ENCODE measurements at regions not wholly inside any gene's neighbourhood (a gene's known extent, or its start where the extent isn't known, plus 50 kb on each side); places are given as distances from the start of the nearest gene placed in this dataset.
A peak's percentile ranks its signal among the peaks of the same experiment; 100 is the strongest.

DNA sequence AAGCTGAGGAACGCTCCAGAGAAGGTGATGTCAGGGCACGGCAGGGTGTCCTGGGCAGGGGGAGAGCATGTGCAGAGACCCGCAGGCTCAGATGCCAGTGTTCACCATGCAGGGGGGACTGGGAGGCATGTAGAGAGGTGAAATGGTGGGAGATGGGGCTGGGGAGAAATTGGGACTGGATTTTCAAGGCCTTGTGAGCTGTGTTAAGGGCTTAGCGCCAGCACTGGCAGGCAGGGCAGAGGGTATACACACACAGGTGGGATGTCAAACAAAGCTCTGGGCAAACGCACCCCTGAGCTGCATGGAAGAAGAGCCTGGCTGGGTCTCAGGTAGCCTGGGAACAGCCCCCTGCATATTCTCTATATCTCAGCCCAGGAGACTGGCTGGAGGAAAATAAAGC lies 282.7 kb downstream of the SHQ1 start:
- no peak for DNase-seq (ENCODE audit: low spot score)

DNA sequence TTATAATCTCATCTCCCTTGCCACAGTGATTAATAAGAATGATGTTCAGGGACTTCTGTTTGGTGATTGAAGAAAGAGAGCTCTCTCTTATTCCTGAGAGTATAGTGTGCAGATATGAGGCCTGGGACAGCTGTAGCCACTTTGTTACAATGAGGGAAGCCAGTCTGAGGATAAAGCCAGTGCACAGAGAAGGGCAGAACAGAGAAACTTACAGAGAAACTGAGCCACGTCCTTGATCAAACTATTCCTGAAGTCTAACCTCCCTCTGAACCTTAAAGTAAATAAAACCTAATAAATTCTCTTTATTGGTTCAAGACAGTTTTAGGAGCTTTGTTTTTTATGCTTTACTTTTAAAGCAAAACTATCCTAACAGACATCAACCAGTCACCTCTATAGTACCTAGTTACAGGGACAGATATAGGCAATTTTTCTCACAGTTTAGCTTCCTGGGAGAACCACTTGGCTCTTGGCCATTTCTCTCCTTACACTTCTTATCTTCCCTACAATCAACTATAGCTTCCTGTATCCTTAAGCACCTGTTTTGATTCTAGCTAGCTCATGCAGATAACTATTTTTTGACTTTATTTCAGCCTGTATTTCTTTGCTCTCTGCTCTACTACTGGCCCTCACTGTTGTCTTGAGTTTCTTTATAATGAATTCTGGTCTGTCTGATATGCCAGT lies 284.4 kb downstream of the SHQ1 start:
- no peak for DNase-seq (ENCODE audit: low spot score)

DNA sequence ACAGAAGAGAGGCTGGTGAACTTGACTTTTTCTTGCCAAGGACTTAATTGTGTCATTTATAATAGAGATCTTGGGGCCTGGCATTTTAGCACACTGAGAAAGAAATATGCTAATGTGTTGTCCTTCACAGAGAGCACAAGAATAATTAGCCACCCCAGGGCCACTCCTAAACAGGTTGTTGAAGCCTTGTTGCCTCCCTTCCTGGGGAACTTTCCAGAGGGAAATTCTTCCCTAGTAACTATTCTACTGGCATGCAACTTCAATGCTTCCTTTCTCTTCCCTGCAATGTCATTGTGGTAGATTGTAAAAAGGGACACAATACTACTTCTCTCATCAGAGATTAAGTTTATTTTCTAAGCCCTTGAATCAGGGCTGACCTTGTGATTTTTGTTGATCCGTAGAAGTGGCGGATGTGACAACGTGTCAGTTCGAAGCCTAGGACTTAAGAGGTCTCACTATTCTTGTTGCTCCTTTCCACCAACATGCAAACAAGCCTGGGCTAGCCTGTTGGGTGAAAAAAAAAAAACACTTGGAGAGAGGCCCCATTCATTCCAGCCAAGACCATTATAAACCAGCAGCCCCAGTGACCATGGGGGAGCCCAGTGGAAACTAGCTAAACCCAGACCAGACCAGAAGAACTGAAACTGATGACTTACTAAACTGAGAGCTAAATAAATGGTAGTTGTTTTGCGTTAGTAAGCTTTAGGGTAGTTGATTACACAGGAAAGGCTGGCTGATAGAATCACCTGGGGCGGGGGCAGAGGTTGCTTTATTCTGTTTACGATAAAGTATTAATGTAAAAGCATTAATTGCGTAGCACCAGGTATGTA lies 287.2 kb downstream of the SHQ1 start:
- DNase-seq (ENCODE audit: low spot score) = peak; percentile 7

DNA sequence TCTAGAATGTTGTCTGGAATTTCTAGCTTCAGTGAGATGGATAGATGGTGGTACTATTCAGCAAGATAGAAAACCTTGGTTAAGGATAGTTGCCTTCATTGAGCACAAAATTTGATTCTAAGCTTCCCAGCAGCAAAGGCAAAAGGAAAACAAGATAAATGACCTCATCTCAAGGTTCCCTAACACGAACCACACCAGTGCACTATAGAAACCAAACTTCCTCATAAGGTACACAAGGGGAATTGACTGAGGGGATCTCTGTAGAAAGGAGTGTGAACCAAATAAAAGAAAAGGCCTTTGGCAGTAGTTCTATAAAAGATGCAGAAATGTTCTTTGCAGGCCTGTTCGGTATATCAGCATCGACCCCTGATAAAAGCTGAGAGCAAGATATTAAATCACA lies 288.9 kb downstream of the SHQ1 start:
- no peak for DNase-seq (ENCODE audit: low spot score)

DNA sequence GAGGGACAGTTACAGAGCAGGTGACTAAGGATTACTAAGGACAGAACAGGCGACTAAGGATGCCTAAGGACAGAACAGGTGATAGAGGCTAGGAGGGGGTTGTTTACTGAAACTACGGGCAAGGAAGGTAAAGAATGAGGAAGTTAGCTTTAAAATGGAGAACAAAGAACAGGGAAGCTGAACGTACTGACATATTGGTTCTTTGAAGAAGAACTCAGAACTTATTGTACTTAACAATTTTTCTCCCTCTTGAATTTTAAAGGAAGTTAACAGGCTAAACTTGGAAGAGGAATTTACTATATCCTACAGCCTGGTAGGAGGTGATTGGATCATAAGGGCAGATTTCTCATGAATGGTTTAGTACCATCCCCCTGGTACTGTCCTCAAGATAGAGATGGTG lies 290.2 kb downstream of the SHQ1 start:
- DNase-seq (ENCODE audit: low spot score) = no peak

DNA sequence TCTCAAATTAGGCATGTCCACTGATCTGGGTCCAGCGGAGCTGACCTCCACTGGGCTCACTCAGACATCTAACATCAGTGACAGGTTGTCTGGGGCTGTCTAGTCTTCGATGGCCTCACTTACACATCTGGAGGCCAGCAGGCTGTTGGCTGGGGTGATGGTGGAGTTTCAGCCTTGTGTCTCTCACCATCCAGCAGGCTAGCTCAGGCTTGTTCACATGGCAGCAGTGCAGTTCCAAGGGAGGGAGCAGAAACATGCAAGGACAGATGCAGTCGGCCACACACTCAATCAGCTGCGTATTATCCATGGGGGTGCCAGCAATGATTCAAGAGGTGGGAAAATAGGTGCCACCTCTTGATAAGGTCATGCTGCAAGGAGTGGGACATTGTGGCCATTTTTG lies 292.5 kb downstream of the SHQ1 start:
- DNase-seq (ENCODE audit: low spot score) = no peak

DNA sequence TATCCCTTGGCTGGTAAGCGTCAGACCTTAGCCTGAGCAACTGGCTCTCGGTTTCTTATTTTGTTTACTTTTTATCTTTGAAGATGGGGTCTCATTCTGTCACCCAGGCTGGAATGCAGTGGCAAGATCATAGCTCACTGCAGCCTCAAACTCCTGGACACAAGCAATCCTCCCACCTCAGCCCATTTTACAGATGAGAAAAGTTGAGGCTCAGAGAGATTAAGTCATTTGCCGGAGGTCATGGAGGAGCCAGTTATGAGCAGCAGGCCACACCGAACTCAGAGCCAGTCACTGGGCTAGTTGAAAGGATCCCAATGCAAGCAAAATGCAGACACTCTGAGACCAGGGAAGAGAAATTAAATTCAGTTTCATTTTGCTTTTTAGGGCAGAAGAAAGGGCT lies 293.6 kb downstream of the SHQ1 start:
- DNase-seq (ENCODE audit: low spot score) = no peak

DNA sequence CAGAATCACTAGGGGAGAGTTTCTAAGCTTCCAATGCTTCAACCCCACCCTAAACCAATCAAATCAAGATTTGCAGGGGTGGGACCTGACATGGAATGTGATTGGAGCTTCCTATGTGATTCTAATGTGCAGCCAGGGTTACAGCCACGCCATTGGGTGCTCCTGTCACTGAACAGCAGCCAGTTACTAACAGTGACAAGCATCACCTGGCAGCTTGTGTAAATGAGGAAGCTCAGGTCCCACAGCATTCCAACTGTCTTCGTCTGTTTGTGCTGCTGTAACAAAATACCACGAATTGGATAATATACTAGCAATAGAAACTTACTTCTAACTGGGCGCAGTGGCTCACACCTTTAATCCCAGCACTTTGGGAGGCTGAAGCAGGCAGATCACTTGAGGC lies 294.9 kb downstream of the SHQ1 start:
- no peak for DNase-seq (ENCODE audit: low spot score)

DNA sequence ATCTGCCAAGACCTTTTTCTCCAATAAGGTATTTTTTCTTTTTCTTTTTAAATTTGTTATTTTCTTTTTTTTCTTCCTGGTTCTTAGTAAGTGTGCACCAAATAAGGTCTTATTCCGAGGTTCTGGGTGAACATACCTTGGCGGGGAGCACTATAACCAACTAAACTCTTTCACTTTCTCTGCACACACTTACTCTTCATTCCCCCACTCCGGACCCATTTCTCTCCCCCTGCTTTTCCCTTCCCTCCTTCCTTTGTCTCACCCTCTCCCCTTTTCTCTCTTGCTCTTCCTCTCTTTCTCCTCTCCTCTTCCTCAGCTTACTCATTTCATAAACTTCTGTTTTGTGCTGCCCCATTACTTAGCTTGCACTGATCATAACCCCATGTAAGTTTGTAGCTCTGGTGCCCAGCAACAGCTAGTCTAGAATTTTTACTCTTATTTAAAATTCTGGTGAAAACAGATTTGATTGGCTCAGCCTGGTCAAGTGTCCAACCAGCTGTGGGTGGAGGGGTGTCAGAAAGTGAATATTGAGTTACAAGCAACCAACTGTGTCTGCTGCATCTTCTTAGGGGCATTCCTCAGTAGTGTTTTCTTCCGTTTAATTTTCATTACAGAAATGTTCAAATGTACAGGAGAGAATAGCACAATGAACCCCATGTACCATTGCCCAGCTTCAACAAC lies 297.5 kb downstream of the SHQ1 start:
- no peak for DNase-seq (ENCODE audit: low spot score)

DNA sequence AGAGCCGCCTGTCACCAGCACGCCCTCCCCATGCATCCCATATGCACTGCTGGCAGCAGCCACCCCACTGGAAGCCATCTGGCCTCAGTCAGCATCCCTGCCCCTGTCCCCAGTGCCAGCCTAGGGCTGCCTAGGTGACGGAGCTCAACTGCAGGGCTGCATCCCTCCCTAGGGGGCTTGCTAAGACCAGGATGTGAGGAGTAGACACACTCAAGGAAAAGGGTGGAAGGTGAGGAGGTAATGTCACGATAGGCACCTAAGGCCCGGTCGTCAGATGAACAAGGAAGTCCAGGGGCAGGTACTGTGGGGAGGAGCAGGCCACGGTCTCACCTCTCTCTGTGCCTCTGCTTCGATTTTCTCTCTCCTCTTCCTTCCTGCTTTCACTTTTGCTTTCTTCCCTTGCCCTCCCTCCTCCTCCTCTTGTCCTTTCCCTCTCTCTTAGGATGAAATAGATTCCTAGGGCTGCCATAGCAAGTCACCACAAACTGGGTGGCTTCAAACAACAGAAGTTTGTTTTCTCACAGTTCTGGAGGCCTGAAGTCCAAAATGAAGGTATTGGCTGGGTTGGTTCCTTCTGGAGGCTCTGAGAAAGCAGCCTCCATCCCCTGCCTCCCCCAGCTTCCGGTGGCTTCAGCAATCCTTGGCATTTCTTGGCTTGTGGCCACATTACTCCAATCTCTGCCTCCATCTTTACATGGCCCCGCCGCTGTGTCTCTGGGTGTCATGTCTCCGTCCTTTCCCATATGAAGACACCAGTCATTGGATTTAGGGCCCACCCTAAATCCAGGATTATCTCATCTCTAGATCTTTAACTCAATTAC lies 298.3 kb downstream of the SHQ1 start:
- DNase-seq (ENCODE audit: low spot score) = no peak

DNA sequence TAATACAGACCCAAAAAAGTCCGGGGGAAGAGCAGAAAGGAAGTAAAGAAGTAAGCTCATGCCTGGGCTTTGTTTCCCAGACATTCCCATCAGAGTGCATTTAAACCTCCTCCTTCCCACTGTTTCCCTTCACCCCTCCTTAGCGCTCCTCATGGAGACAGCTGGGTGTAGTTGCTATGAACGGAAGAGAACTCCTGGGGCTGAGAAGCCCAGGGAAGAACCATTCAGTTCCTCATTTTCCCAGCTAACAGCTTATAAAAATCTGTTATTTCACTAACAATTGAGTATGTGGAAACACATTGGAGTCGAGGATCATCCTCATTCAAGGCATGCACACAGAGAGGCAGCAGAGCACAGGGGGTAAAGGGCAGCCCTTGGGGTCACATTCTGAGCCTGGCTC lies 299.3 kb downstream of the SHQ1 start:
- DNase-seq (ENCODE audit: low spot score) = no peak

DNA sequence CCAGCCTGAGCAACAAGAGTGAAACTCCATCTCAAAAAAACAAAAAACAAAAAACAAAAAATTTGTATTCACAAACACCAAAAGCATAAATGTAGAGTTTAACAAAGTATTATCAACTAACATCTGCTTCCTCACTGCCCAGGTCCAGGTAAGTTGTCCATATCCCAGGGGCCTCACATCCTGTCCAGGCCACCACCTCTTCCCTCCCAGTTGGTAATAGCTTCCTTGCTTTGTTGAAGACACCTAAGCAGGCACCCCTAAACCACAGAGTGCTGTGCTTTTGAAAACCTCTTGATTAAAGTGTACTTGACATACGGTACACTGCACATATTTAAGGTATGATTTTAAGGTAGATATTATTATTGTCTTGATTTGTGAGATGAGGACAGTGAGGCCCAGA lies 299.8 kb downstream of the SHQ1 start:
- no peak for DNase-seq (ENCODE audit: low spot score)

DNA sequence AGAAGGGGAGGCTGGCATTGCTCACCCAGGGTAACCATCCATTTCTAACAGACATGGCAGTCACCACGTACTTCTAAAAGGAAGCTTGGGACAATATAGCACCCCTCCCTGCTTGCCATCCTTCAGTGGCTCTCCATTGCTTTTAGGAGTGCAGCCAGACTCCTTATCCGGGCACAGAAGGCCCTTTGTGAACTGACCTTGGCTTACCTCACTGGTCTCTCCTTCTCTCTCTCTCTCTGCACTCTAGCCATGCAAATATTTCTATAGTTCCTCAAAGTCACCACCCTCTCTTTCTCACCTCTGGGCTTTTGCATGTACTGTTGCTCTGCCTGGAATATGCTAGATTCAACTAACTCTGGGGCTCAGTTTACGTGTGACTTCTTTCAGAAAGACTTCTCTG lies 301.1 kb downstream of the SHQ1 start:
- DNase-seq (ENCODE audit: low spot score) = no peak

DNA sequence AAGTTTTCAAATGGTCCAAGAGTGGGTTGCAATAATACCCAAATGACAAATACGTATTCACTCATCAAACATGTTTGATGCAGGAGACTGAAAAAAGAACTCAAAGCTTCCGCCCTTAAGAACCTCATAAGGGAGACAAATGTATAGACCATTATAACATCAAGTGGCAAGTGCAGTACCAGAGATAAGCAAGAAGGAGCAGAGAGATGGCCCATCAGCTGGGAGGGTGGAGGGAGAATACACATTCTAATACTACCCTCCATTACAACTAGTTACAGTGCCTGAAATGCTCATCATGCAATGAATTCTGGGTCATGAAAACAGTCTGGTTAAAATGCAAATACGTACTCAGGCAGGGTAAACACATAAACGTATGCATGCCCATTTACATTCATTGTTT lies 304.0 kb downstream of the SHQ1 start:
- no peak for DNase-seq (ENCODE audit: low spot score)

DNA sequence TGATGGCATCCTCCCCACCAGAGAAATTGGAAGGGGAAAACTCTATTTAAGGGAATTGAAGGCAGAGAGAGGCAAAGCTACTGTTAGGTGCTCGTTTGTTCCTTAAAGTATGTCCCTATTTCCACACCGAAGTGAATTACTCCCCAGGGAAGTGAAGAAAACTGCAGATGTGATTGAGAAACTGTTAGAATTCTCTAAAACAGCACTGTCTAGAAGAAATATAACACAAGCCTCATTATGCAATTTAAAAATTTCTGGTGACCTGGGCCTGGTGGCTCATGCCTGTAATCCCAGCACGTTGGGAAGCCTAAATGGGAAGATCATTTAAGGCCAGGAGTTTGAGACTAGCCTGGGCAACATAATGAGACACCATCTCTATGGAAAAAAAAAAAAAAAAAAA lies 305.0 kb downstream of the SHQ1 start:
- no peak for DNase-seq (ENCODE audit: low spot score)

DNA sequence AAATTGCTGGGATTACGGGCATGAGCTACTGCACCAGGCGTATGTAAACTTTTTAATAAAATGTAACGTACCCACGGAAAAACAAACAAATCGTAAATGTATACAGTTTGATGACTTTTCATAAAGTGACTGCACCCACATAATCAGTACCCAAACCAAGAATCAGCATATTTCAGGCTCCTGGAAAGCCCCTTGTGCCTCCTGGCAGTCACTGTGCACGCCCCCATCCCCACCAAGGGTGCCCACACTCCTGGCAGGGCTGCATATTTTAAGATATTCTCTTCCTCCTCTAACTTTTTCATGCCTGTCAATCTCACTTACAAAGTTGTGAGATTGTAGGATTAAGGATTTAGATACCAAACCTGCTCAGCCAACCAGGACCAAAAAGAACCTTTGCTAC lies 305.5 kb downstream of the SHQ1 start:
- no peak for DNase-seq (ENCODE audit: low spot score)

DNA sequence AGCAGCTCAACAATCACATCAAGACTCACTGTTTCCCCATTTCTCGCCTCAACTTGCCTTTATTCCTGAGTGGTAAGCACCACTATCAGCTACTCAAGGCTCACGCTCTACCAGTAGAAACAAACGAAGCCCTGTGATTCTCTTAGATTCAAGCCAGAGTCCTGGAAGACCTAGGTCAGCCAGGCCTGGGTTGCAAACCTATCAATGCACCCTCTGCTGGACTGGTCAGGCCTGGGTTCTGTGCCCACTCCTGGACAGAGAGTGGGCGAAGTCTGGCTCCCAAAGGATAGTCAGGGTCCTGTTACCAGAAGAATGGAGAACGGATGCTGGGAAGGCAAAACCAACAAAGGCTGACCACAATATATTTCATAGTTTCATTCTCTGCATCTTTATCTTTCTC lies 308.4 kb downstream of the SHQ1 start:
- DNase-seq (ENCODE audit: low spot score) = no peak

DNA sequence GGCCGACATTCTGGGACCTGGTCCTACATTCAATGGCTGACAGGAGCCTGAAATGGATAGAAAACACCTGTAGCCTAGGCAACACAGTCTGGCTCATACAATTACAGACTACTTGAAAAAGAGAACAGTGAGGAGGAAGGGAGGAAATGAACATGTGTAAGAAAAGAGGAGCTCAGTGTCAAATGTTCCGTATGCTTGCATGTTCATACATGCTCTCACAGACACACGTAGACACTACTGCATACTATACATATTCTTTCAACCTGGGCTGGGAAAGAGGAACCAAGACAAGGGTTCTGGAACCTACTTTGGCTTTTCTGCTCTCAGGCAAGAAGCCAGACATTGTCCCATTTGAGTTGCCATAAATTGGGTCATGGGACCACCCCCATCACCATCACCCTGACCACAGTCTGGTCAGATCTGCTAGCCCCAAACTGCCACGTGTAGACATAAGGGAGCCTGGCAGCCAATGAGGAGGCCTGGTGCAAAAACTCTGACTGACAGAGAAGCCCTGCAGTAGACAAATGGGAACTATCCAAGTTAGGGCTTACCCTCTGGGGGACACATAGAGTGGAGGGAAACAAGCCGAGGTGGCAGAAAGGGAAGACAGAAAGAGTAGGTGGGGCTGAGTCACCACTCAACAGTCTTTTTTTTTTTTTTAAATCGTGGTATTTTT lies 310.0 kb downstream of the SHQ1 start:
- DNase-seq (ENCODE audit: low spot score) = no peak

DNA sequence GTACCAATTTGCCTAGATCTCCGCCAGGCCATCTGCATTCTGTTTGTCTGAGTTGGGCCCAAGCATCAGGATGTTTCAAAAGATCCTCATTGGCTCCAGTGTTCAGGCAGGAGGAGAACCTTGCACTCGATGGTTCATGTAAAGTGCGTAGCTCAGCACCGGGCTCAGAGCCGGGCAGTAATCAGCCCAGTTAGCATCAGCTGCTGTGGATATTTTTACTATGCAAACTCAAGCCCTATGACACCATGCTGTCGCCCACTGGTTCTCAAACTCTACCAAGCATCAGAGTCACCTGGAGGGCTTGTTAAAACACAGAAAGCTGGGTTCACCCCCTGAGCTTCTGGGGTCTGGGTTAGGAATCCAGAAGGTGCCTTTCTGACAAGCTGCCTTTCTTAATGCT lies 310.8 kb downstream of the SHQ1 start:
- DNase-seq (ENCODE audit: low spot score) = no peak

DNA sequence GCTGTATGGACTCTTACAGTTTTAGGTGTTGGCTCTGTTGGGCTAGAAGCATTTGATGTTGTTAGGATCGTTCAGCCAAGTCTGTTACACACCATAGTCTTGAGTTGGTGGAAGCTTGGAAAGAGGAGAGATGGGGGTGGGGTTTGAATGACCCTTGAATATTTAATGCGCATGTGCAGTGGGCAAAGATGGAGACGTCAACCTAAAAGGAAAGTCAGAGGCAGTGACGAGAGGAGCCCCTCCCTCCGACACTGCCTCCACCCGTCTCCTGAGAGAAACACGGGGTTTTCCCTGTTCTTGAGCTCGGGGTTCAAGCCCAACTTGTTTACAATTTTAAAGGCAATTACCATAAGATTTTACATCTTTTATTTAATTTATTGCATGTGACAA lies 311.4 kb downstream of the SHQ1 start:
- DNase-seq (ENCODE audit: low spot score) = no peak

DNA sequence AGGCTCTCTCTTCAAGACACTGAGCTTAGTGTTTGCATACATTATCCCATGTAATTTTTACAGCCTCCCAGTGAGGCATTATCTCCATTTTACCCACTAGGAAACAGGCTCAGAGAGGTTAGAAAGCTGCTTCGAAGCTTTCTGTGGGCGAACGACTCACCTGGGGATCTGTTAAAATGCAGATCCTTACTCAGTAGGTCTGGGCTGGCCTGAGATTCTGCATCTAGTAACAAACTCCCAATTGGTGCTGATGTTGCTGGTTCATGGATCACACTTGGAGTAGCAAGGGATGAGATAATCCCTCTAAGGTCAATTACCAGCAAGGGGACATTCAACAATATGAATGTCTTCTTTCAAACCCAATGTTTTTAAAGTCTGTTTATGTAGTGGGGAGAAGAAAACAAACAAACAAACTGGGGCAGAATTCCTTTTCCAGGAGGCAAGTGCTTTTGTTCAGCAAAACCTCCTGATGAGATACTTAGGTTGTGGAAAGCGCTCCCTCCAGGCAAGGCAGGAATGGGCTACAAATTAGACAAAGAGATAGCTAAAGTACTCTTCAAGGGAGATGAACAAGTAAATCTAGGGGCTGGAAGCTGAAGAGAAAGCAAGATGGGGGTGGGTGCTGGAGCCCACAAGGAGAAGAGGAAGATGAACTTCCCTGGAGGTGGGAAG lies 311.9 kb downstream of the SHQ1 start:
- DNase-seq (ENCODE audit: low spot score) = no peak

Data from cerebellar cortex (tissue), 1 donor.